K562 (cell line): ENCODE measurements at regions not wholly inside any gene's neighbourhood (a gene's known extent, or its start where the extent isn't known, plus 50 kb on each side); places are given as distances from the start of the nearest gene placed in this dataset.

Source experiments
- ATAC-seq: fragments of 200-7000 bp; cut with Tn5 transposase; 3 replicates; pipeline ENCODE4 v1.9.1; 2020; ENCODE audit warnings: moderate library complexity
- BruUV-seq: library from RNA; stranded (reverse); fragments of 400-500 nt; replicated peaks from 2 replicates; lab custom pipeline; 2021; lab: Mats Ljungman, UMichigan
- CTCF ChIA-PET: fragments of 300-600 bp; formaldehyde crosslinking; extraction: SDS; loops from one replicate; lab custom pipeline; 2021; ENCODE audit warnings: low intra/inter-chr PET ratio; lab: Yijun Ruan, JAX
- POLR2A ChIA-PET: fragments of 300-600, 350-650 bp; sonication (Branson Sonifier 250); formaldehyde crosslinking; extraction: SDS; loops from one replicate; lab custom pipeline; 2021; ENCODE audit warnings: antibody characterized with exemption, inconsistent platforms; lab: Yijun Ruan, JAX
- DNase-seq, 4 experiments: peaks; one replicate each; pipeline versions ENCODE4 v3.0.0 to v3.0.0-alpha.2; 2011 to 2018; ENCODE audit warnings: low spot score in 3 of 4, mixed read lengths in 3 of 4; ENCODE audit errors: extremely low read depth in 1 of 4
- FAIRE-seq: peaks from 2 replicates; lab custom pipeline; 2011; peaks lifted over from hg19 to GRCh38; lab: Jason Lieb, UNC
- H2AFZ ChIP-seq: 2 replicates; pipeline ENCODE4 v1.6.0; 2011; ENCODE audit warnings: low read depth, low read length, control low read depth, inconsistent platforms
- H3K27ac ChIP-seq: fragments of 200-600 bp; 3 replicates; pipeline ENCODE4 v1.8.0; 2011; ENCODE audit warnings: low read depth, mild to moderate bottlenecking, control low read depth, inconsistent platforms, low read length, moderate library complexity, mixed read lengths; ENCODE audit errors: extremely low read depth
- H3K27me3 ChIP-seq, 2 experiments: fragments of 300-600 bp in 1 of 2; 2 replicates in 1 of 2; 3 replicates in 1 of 2; pipeline versions ENCODE4 v1.6.0 to v1.8.0; 2011; ENCODE audit warnings: inconsistent platforms in 2 of 2, low read length in 2 of 2, mild to moderate bottlenecking in 1 of 2, mixed read lengths in 1 of 2, moderate library complexity in 1 of 2; ENCODE audit not compliant: control insufficient read depth in 2 of 2, insufficient read depth in 2 of 2
- H3K36me3 ChIP-seq: fragments of 300-600 bp; 3 replicates; pipeline ENCODE4 v1.8.0; 2011; ENCODE audit warnings: mild to moderate bottlenecking, low read length, inconsistent platforms; ENCODE audit not compliant: control insufficient read depth, insufficient read depth
- H3K4me1 ChIP-seq, 2 experiments: fragments of 200-600 bp in 1 of 2; replicated peaks in 1 of 2; 2 replicates in 1 of 2; 3 replicates in 1 of 2; pipeline versions ENCODE4 v1.5.1 to v1.8.0; 2011; ENCODE audit warnings: inconsistent platforms in 2 of 2, low read length in 2 of 2, mild to moderate bottlenecking in 1 of 2, mixed read lengths in 1 of 2, moderate library complexity in 1 of 2; ENCODE audit not compliant: control insufficient read depth in 2 of 2, insufficient read depth in 2 of 2
- H3K4me2 ChIP-seq: 2 replicates; pipeline ENCODE4 v1.6.1; 2011; ENCODE audit warnings: low read length, control low read depth, inconsistent platforms, mixed read lengths; ENCODE audit not compliant: insufficient read depth
- H3K4me3 ChIP-seq: fragments of 200-600 bp; sonication (generic), shearing (Covaris generic); 2 replicates; pipeline ENCODE4 v1.5.1; 2016; ENCODE audit warnings: control low read depth, inconsistent platforms
- H3K79me2 ChIP-seq: fragments of 200-600 bp; 3 replicates; pipeline ENCODE4 v1.8.0; 2011; ENCODE audit warnings: low read length, inconsistent platforms; ENCODE audit not compliant: control insufficient read depth, insufficient read depth
- H3K9ac ChIP-seq, 2 experiments: 2 replicates each; pipeline versions ENCODE4 v1.6.0 to v1.6.1; 2011; ENCODE audit warnings: low read depth in 2 of 2, low read length in 2 of 2, control low read depth in 1 of 2, inconsistent platforms in 1 of 2, mild to moderate bottlenecking in 1 of 2, mixed read lengths in 1 of 2; ENCODE audit not compliant: insufficient read depth in 1 of 2
- H3K9me1 ChIP-seq: one replicate; pipeline ENCODE4 v1.6.0; 2011; ENCODE audit warnings: inconsistent platforms, mild to moderate bottlenecking, low read length, moderate library complexity; ENCODE audit not compliant: control insufficient read depth, insufficient read depth
- H3K9me3 ChIP-seq: replicated peaks from 2 replicates; pipeline ENCODE4 v1.5.1; 2011; ENCODE audit warnings: low read depth, low read length, inconsistent platforms; ENCODE audit not compliant: control insufficient read depth, insufficient read depth
- H4K20me1 ChIP-seq: replicated peaks from 2 replicates; pipeline ENCODE4 v1.6.1; 2011; ENCODE audit warnings: low read length, inconsistent platforms, mixed read lengths; ENCODE audit not compliant: control insufficient read depth, insufficient read depth
- CSDE1 ChIP-seq, 2 experiments: fragments of 450-650 bp; IDR thresholded peaks; 2 replicates each; pipeline ENCODE4 v1.6.1; 2016; ENCODE audit warnings: mild to moderate bottlenecking in 1 of 2
- PTBP1 ChIP-seq: fragments of 200-400 bp; formaldehyde crosslinking; IDR thresholded peaks from 2 replicates; pipeline ENCODE4 v1.6.1; 2017; ENCODE audit warnings: low read depth, low read length
- STAT5A ChIP-seq: IDR thresholded peaks from 2 replicates; pipeline ENCODE4 v1.6.1; 2012; ENCODE audit warnings: low read length, inconsistent platforms, borderline replicate concordance
- ZNF23 ChIP-seq: fragments of 250-450 bp; sonication (Bioruptor Pico); IDR thresholded peaks from 2 replicates; pipeline ENCODE4 v1.4.0; 2020; ENCODE audit warnings: mild to moderate bottlenecking
- ZNF263 ChIP-seq: sonication (generic); formaldehyde crosslinking; IDR thresholded peaks from 2 replicates; pipeline ENCODE4 v1.8.0; 2022; ENCODE audit warnings: mild to moderate bottlenecking, missing genetic modification reagents, borderline replicate concordance
- ZNF316 ChIP-seq: fragments of 450-650 bp; IDR thresholded peaks from 2 replicates; pipeline ENCODE4 v1.6.1; 2016
- WGBS: fragments of 100-300 bp; shearing (Covaris generic); methylation state at CpG from one replicate; pipeline ENCODE4 v1.1.6; 2016; ENCODE audit warnings: low coverage, mixed read lengths; ENCODE audit not compliant: insufficient coverage; ENCODE audit errors: missing lambda C conversion rate; 5-methylcytosine and 5-hydroxymethylcytosine counted together
- in situ Hi-C: fragments of 300-500 bp; cut with MboI; formaldehyde crosslinking; loops from 4 replicates; pipeline ENCODE4 v1.15.0; 2018; ENCODE audit warnings: inconsistent platforms, mixed read lengths
- intact Hi-C: fragments of 100-400 bp; cut with micrococcal nuclease; formaldehyde crosslinking; loops from 2 replicates; pipeline ENCODE4 v1.14.2; 2022

DNA sequence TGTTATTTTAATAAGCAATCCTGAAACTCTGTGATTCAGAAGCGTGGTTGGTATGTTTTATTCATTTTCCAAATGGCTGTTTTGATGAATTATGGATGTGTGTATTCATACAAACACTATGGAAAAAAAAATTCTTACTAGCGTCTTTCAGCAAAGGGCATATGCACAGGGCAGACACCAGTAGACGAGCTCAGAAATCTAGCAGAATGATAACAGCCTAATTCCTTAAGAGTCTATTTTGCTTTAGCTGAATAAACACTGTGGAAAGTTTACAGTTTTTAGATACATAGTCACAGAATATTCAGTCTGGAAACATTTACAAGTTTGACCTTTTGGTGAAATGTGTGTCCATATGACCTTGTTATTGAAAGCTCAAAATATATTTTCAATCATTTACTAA is 418.8 kb upstream of the LUZP2 start:
- Histone ChIP-seq H3K9me3 (no peaks in the 10 kb centered on the region), H3K9ac (no peak overlapping the region), H2AFZ (no peak overlapping the region), H3K79me2 (no peaks in the 10 kb centered on the region), H3K4me1 (no peaks in the 10 kb centered on the region), H3K4me2 (no peak overlapping the region), H3K27me3 (no peaks in the 10 kb centered on the region), H3K36me3 (no peaks in the 10 kb centered on the region), H3K4me3 (no peak overlapping the region), H4K20me1 (no peaks in the 10 kb centered on the region), H3K9me1 (no peaks in the 10 kb centered on the region), H3K27ac (no peak overlapping the region)
- ChIA-PET CTCF (no interaction called here), POLR2A (no interaction called here)
- ATAC-seq, result no peak
- no peak for FAIRE-seq
- BruUV-seq, result no TSS peak
- in situ Hi-C loops (no loop called here), intact Hi-C loops (no loop called here)
- no peak for TF ChIP-seq ZNF316
- TF ChIP-seq ZNF23 (CRISPR knock-in tag), result no peak
- no peak for TF ChIP-seq ZNF263 (CRISPR knock-in tag)
- no peak for TF ChIP-seq CSDE1 (IDR thresholded peaks at IDR 0.05)
- no peak for TF ChIP-seq PTBP1
- no peak for DNase-seq
- WGBS, result 0% methylated on average over 3 of the region's 3 CpGs

DNA sequence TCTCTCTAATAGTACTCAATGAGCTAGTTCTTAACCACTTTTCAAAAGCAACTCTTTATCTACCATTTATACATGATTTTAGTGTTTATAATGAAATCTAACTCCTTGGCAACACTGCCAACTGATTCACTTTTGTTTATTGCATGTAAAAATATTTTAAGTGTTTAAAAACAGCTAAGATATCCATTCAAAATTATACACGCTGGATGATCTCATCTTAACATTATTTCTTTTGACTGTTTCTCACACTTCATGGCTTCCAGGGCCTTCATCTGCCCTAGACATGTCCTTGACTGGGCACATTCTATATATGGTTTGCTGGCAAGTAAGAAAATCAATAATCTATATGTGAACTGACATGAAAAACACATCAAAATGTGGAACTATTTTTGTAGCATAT is 414.6 kb upstream of the LUZP2 start:
- ChIA-PET CTCF (no interaction called here), POLR2A (no interaction called here)
- H3K4me3 ChIP-seq, result no peak overlapping the region
- H3K4me1 ChIP-seq, result no peaks in the 10 kb centered on the region
- no peak overlapping the region for H2AFZ ChIP-seq
- intact Hi-C loops, result no loop called here
- no peaks in the 10 kb centered on the region for H4K20me1 ChIP-seq
- ATAC-seq, result no peak
- H3K79me2 ChIP-seq, result no peaks in the 10 kb centered on the region
- H3K27me3 ChIP-seq, result no peaks in the 10 kb centered on the region
- no peaks in the 10 kb centered on the region for H3K36me3 ChIP-seq
- no peaks in the 10 kb centered on the region for H3K9me3 ChIP-seq
- no peak overlapping the region for H3K4me2 ChIP-seq
- in situ Hi-C loops, result no loop called here
- 0% methylated on average over 1 of the region's 1 CpG for WGBS
- no peak for TF ChIP-seq STAT5A
- BruUV-seq, result no TSS peak
- H3K9me1 ChIP-seq, result no peaks in the 10 kb centered on the region
- H3K27ac ChIP-seq, result no peak overlapping the region
- no peak for FAIRE-seq
- DNase-seq, result no peak
- H3K9ac ChIP-seq, result no peak overlapping the region
